OCI-LY1 (cell line): ENCODE measurements at regions not wholly inside any gene's neighbourhood (a gene's known extent, or its start where the extent isn't known, plus 50 kb on each side); places are given as distances from the start of the nearest gene placed in this dataset.

Experiments used
- CTCF ChIP-seq: fragments of 200-600 bp; sonication (generic), shearing (Covaris generic); IDR thresholded peaks from 2 replicates; pipeline ENCODE4 v1.5.1; 2017; ENCODE audit warnings: mild to moderate bottlenecking, antibody characterized with exemption, low read length, moderate library complexity, mixed read lengths
- EZH2 ChIP-seq: fragments of 200-600 bp; sonication (generic), shearing (Covaris generic); IDR thresholded peaks from 2 replicates; pipeline ENCODE4 v1.8.0; 2017; ENCODE audit warnings: borderline replicate concordance, mixed run types, mild to moderate bottlenecking, antibody characterized with exemption, low read length, moderate library complexity, mixed read lengths

GRCh38 chr6:25085756-25086155, 150.0 kb upstream of the RIPOR2 start:
- TF ChIP-seq EZH2 (no peak), CTCF (no peak)
